Hypothalamus (tissue), 51 donors: ENCODE measurements at regions not wholly inside any gene's neighbourhood (a gene's known extent, or its start where the extent isn't known, plus 50 kb on each side); places are given as distances from the start of the nearest gene placed in this dataset.
"Not testable (repeated sequence)": the region's sequence is repeated elsewhere in the genome, so short reads cannot be mapped to it uniquely, and the experiment has no call there.

Source experiments
- DNase-seq, 51 donors: peaks; one replicate each; lab custom pipeline; 2025; lab: John Stamatoyannopoulos, UW

GRCh38 chr2:224263571-224264043, 138.3 kb downstream of the FAM124B start:
- no peak for DNase-seq

- no peak for DNase-seq
Measured at GRCh38 chr2:224261326-224261725, 140.6 kb downstream of the FAM124B start.

GRCh38 chr2:224260372-224261020, 141.4 kb downstream of the FAM124B start:
- peak in 1 of 51 donors; percentile 1 for DNase-seq

GRCh38 chr2:224259831-224260230, 142.1 kb downstream of the FAM124B start:
- DNase-seq = no peak

- no peak for DNase-seq
Measured at GRCh38 chr2:224258059-224258458, 143.8 kb downstream of the FAM124B start.

- no peak for DNase-seq
Measured at GRCh38 chr2:224257156-224257555, 144.8 kb downstream of the FAM124B start.

GRCh38 chr2:224253464-224253863, 148.4 kb downstream of the FAM124B start:
- no peak for DNase-seq

GRCh38 chr2:224252631-224253030, 149.3 kb downstream of the FAM124B start:
- no peak for DNase-seq

- DNase-seq = no peak
Measured at GRCh38 chr2:224248944-224249371, 152.9 kb downstream of the FAM124B start.

- no peak for DNase-seq
Measured at GRCh38 chr2:224242561-224242960, 159.3 kb downstream of the FAM124B start.

- no peak for DNase-seq
Measured at GRCh38 chr2:224241812-224242211, 160.1 kb downstream of the FAM124B start.

GRCh38 chr2:224241001-224241400, 160.9 kb downstream of the FAM124B start:
- no peak for DNase-seq

- DNase-seq = no peak
Measured at GRCh38 chr2:224223851-224224555, 177.9 kb downstream of the FAM124B start.

GRCh38 chr2:224222974-224223373, 178.9 kb downstream of the FAM124B start:
- no peak for DNase-seq

GRCh38 chr2:224222291-224222690, 179.6 kb downstream of the FAM124B start:
- no peak for DNase-seq

GRCh38 chr2:224221455-224221913, 180.4 kb downstream of the FAM124B start:
- no peak for DNase-seq

- no peak for DNase-seq
Measured at GRCh38 chr2:224220586-224221255, 181.2 kb downstream of the FAM124B start.

GRCh38 chr2:224219781-224220180, 180.7 kb upstream of the SERPINE2 start:
- no peak for DNase-seq

GRCh38 chr2:224217962-224218347, 178.9 kb upstream of the SERPINE2 start:
- DNase-seq = no peak

- DNase-seq = no peak
Measured at GRCh38 chr2:224217233-224217961, 178.3 kb upstream of the SERPINE2 start.

- DNase-seq = not testable (repeated sequence)
Measured at GRCh38 chr2:224215611-224216010, 176.5 kb upstream of the SERPINE2 start.
